WTC11 (cell line): ENCODE measurements at regions not wholly inside any gene's neighbourhood (a gene's known extent, or its start where the extent isn't known, plus 50 kb on each side); places are given as distances from the start of the nearest gene placed in this dataset.

ENCODE experiments used
- HMGA2 ChIP-seq: fragments of 250-450 bp; sonication (Bioruptor Pico); IDR thresholded peaks from 2 replicates; pipeline ENCODE4 v1.4.0; 2021; ENCODE audit warnings: mild to moderate bottlenecking, moderate library complexity
- JUN ChIP-seq: sonication (generic); formaldehyde crosslinking; IDR thresholded peaks from 2 replicates; pipeline ENCODE4 v1.8.0; 2023; ENCODE audit warnings: mild to moderate bottlenecking, missing genetic modification reagents
- MLX ChIP-seq: sonication (generic); formaldehyde crosslinking; IDR thresholded peaks from 2 replicates; pipeline ENCODE4 v1.8.1; 2023; ENCODE audit warnings: mild to moderate bottlenecking, missing genetic modification reagents, moderate library complexity
- SP1 ChIP-seq: sonication (generic); formaldehyde crosslinking; conservative IDR thresholded peaks from 2 replicates; pipeline ENCODE4 v1.8.1; 2022; ENCODE audit warnings: missing genetic modification reagents
- TP53 ChIP-seq: sonication (generic); formaldehyde crosslinking; IDR thresholded peaks from 2 replicates; pipeline ENCODE4 v1.8.1; 2023; ENCODE audit warnings: mild to moderate bottlenecking, missing genetic modification reagents
- ZSCAN18 ChIP-seq: fragments of 250-450 bp; sonication (Bioruptor Pico); IDR thresholded peaks from 2 replicates; pipeline ENCODE4 v2.1.2; 2022; ENCODE audit warnings: mild to moderate bottlenecking, moderate library complexity
- TF ChIP-seq, protein P1 (sequence below): fragments of 200-600 bp; IDR thresholded peaks from 2 replicates; pipeline ENCODE4 v1.8.0; 2022; ENCODE audit warnings: antibody characterized with exemption
- TF ChIP-seq, protein P2 (sequence below): sonication (generic); formaldehyde crosslinking; conservative IDR thresholded peaks from 2 replicates; pipeline ENCODE4 v1.8.1; 2022; ENCODE audit warnings: mild to moderate bottlenecking, missing genetic modification reagents
- TF ChIP-seq, protein P3 (sequence below): sonication (generic); formaldehyde crosslinking; IDR thresholded peaks from 2 replicates; pipeline ENCODE4 v1.8.1; 2023; ENCODE audit warnings: mild to moderate bottlenecking, missing genetic modification reagents, moderate library complexity
- TF ChIP-seq, protein P4 (sequence below): sonication (generic); formaldehyde crosslinking; IDR thresholded peaks from 2 replicates; pipeline ENCODE4 v1.8.1; 2023; ENCODE audit warnings: mild to moderate bottlenecking, missing genetic modification reagents
- TF ChIP-seq, protein P5 (sequence below): fragments of 250-450 bp; sonication (Bioruptor Pico); IDR thresholded peaks from 2 replicates; pipeline ENCODE4 v1.9.0; 2021; ENCODE audit warnings: mild to moderate bottlenecking

- TF ChIP-seq, protein P1, sequence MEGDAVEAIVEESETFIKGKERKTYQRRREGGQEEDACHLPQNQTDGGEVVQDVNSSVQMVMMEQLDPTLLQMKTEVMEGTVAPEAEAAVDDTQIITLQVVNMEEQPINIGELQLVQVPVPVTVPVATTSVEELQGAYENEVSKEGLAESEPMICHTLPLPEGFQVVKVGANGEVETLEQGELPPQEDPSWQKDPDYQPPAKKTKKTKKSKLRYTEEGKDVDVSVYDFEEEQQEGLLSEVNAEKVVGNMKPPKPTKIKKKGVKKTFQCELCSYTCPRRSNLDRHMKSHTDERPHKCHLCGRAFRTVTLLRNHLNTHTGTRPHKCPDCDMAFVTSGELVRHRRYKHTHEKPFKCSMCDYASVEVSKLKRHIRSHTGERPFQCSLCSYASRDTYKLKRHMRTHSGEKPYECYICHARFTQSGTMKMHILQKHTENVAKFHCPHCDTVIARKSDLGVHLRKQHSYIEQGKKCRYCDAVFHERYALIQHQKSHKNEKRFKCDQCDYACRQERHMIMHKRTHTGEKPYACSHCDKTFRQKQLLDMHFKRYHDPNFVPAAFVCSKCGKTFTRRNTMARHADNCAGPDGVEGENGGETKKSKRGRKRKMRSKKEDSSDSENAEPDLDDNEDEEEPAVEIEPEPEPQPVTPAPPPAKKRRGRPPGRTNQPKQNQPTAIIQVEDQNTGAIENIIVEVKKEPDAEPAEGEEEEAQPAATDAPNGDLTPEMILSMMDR: no peak
- TF ChIP-seq, protein P2, sequence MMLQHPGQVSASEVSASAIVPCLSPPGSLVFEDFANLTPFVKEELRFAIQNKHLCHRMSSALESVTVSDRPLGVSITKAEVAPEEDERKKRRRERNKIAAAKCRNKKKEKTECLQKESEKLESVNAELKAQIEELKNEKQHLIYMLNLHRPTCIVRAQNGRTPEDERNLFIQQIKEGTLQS: no peak
- TF ChIP-seq JUN (CRISPR knock-in tag) (no peak), MLX (CRISPR knock-in tag) (no peak), ZSCAN18 (CRISPR knock-in tag) (no peak), TP53 (no peak), HMGA2 (CRISPR knock-in tag) (no peak), SP1 (CRISPR knock-in tag) (no peak)
- TF ChIP-seq, protein P3, sequence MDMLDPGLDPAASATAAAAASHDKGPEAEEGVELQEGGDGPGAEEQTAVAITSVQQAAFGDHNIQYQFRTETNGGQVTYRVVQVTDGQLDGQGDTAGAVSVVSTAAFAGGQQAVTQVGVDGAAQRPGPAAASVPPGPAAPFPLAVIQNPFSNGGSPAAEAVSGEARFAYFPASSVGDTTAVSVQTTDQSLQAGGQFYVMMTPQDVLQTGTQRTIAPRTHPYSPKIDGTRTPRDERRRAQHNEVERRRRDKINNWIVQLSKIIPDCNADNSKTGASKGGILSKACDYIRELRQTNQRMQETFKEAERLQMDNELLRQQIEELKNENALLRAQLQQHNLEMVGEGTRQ (CRISPR knock-in tag): no peak
- TF ChIP-seq, protein P4, sequence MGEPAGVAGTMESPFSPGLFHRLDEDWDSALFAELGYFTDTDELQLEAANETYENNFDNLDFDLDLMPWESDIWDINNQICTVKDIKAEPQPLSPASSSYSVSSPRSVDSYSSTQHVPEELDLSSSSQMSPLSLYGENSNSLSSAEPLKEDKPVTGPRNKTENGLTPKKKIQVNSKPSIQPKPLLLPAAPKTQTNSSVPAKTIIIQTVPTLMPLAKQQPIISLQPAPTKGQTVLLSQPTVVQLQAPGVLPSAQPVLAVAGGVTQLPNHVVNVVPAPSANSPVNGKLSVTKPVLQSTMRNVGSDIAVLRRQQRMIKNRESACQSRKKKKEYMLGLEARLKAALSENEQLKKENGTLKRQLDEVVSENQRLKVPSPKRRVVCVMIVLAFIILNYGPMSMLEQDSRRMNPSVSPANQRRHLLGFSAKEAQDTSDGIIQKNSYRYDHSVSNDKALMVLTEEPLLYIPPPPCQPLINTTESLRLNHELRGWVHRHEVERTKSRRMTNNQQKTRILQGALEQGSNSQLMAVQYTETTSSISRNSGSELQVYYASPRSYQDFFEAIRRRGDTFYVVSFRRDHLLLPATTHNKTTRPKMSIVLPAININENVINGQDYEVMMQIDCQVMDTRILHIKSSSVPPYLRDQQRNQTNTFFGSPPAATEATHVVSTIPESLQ (CRISPR knock-in tag): no peak
- TF ChIP-seq, protein P5, sequence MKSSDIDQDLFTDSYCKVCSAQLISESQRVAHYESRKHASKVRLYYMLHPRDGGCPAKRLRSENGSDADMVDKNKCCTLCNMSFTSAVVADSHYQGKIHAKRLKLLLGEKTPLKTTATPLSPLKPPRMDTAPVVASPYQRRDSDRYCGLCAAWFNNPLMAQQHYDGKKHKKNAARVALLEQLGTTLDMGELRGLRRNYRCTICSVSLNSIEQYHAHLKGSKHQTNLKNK (CRISPR knock-in tag): no peak
Observed at GRCh38 chr7:94178230-94178629, 174.1 kb upstream of the BET1 start.
